ENCODE measurements at regions not wholly inside any gene's neighbourhood (a gene's known extent, or its start where the extent isn't known, plus 50 kb on each side); places are given as distances from the start of the nearest gene placed in this dataset.

DNA sequence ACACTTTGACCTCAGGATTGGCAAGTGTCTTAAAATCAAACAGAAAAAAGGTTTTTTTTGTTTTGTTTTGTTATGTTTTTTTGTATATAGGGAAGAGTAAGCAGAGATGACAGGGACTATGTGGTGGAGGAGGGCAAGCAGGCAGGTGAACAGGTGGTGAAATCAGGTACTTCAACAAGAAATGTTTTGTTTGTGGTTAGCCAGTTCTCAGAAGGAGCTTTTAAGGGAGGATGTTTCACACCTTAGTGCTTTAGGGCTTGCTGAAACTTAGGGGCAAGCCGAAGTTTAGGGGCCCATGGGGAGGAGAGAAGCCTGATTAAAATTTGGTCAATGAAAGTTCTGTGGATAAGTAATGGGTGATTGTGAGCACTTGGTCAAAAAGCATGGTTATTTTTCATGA is 370.7 kb upstream of the SLCO3A1 start:
- ChIA-PET CTCF (ENCODE audit: unreplicated experiment) (no interaction called here), POLR2A (no interaction called here)
- no TSS peak for BruUV-seq (replicated peaks)

DNA sequence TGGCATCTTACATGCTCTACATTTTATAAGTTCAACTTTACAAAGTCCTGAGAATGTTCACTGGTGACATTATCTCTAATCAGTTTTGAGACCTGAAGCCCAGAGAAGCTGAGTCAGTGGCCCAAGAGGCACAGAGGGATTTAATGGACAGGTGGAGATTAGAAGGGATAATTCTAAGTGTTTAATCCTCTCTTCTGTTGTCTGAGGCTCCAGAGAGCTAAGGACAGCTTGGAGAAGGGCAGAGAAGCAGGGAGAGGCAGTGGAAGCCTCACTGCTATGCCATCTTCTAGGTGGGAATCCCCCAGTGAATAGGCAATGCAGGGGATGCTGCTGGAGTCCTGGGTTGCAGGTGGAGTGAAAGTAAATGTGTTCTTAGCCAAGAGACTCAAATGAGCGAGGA is 369.4 kb upstream of the SLCO3A1 start:
- H3K9me3 ChIP-seq (ENCODE audit: low read length): no peaks in the 10 kb centered on the region
- no peaks in the 10 kb centered on the region for H3K36me3 ChIP-seq (ENCODE audit: insufficient read depth, low read length)
- no peak overlapping the region for H3K27ac ChIP-seq (ENCODE audit: low read depth, low read length, poor library complexity, severe bottlenecking)
- H3K4me2 ChIP-seq (ENCODE audit: low read length): no peak overlapping the region
- H3K4me1 ChIP-seq (ENCODE audit: insufficient read depth, low read length, poor library complexity, severe bottlenecking): no peaks in the 10 kb centered on the region
- CTCF ChIA-PET (ENCODE audit: unreplicated experiment): no interaction called here
- H4K20me1 ChIP-seq (ENCODE audit: insufficient read depth, low read length): no peaks in the 10 kb centered on the region
- POLR2A ChIA-PET: no interaction called here
- no peak overlapping the region for H3K4me3 ChIP-seq (ENCODE audit: low read depth, low read length, poor library complexity, severe bottlenecking)
- no peaks in the 10 kb centered on the region for H3K79me2 ChIP-seq (ENCODE audit: insufficient read depth, low read depth, low read length)
- TF ChIP-seq, protein P1, sequence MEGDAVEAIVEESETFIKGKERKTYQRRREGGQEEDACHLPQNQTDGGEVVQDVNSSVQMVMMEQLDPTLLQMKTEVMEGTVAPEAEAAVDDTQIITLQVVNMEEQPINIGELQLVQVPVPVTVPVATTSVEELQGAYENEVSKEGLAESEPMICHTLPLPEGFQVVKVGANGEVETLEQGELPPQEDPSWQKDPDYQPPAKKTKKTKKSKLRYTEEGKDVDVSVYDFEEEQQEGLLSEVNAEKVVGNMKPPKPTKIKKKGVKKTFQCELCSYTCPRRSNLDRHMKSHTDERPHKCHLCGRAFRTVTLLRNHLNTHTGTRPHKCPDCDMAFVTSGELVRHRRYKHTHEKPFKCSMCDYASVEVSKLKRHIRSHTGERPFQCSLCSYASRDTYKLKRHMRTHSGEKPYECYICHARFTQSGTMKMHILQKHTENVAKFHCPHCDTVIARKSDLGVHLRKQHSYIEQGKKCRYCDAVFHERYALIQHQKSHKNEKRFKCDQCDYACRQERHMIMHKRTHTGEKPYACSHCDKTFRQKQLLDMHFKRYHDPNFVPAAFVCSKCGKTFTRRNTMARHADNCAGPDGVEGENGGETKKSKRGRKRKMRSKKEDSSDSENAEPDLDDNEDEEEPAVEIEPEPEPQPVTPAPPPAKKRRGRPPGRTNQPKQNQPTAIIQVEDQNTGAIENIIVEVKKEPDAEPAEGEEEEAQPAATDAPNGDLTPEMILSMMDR (conservative IDR thresholded peaks at IDR 0.05; ENCODE audit: low read length): no peak
- TF ChIP-seq EZH2phosphoT487 (IDR thresholded peaks at IDR 0.05; ENCODE audit: borderline replicate concordance, low read depth, low read length): no peak
- intact Hi-C loops (cut with micrococcal nuclease; ENCODE audit: unreplicated experiment): no loop called here
- H2AFZ ChIP-seq (ENCODE audit: low read length): no peak overlapping the region
- BruUV-seq (replicated peaks): no TSS peak
- DNase-seq (ENCODE audit: low spot score): no peak
- no peaks in the 10 kb centered on the region for H3K9me2 ChIP-seq (ENCODE audit: insufficient read depth, low read length)

More for the DNA sequence above, 370.7 kb upstream of the SLCO3A1 start:
- Histone ChIP-seq H3K4me1 (ENCODE audit: insufficient read depth, low read length, poor library complexity, severe bottlenecking) (no peaks in the 10 kb centered on the region), H3K9me2 (ENCODE audit: insufficient read depth, low read length) (no peaks in the 10 kb centered on the region), H2AFZ (ENCODE audit: low read length) (no peak overlapping the region), H4K20me1 (ENCODE audit: insufficient read depth, low read length) (no peaks in the 10 kb centered on the region), H3K4me3 (ENCODE audit: low read depth, low read length, poor library complexity, severe bottlenecking) (no peak overlapping the region), H3K79me2 (ENCODE audit: insufficient read depth, low read depth, low read length) (no peaks in the 10 kb centered on the region), H3K36me3 (ENCODE audit: insufficient read depth, low read length) (no peaks in the 10 kb centered on the region), H3K4me2 (ENCODE audit: low read length) (no peak overlapping the region), H3K9me3 (ENCODE audit: low read length) (no peaks in the 10 kb centered on the region), H3K27ac (ENCODE audit: low read depth, low read length, poor library complexity, severe bottlenecking) (no peak overlapping the region)
- intact Hi-C loops (cut with micrococcal nuclease; ENCODE audit: unreplicated experiment): no loop called here
- DNase-seq (ENCODE audit: low spot score): no peak
- no peak for TF ChIP-seq EZH2phosphoT487 (IDR thresholded peaks at IDR 0.05; ENCODE audit: borderline replicate concordance, low read depth, low read length)
- TF ChIP-seq, protein P1 (conservative IDR thresholded peaks at IDR 0.05; ENCODE audit: low read length): no peak

DNA sequence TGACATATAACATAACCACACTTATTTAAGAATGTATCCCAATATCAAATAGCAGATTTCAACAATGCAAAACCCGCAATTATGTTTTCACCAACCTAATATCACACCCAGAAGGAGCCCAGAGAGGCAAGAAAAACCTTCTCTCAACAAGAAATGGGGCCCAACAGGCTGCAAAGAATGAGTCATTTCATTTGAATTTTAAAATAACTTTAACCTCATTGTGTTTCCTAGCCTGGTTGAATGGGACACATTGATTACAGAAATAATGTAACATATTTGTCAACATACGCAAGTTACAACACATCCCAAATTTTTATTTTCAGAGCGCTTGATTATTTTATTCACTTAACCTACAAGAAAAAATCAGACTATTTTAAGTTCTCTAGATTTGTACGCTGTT is 365.1 kb upstream of the SLCO3A1 start:
- ChIA-PET POLR2A (interaction anchor here (0.6 kb wide), 1 partner anchor 217 kb away, joined by 4 read pairs; no protein-coding TSS in a partner anchor), CTCF (ENCODE audit: unreplicated experiment) (no interaction called here)
- intact Hi-C loops (cut with micrococcal nuclease; ENCODE audit: unreplicated experiment): no loop called here
- no TSS peak for BruUV-seq (replicated peaks)
- H2AFZ ChIP-seq (ENCODE audit: low read length): no peak overlapping the region
- H3K9me3 ChIP-seq (ENCODE audit: low read length): no peaks in the 10 kb centered on the region; the same call in 1 of the 2 replicates
- no peak overlapping the region for H3K4me3 ChIP-seq (ENCODE audit: low read depth, low read length, poor library complexity, severe bottlenecking)
- H3K36me3 ChIP-seq (ENCODE audit: insufficient read depth, low read length): no peaks in the 10 kb centered on the region
- no peak overlapping the region for H3K27ac ChIP-seq (ENCODE audit: low read depth, low read length, poor library complexity, severe bottlenecking)
- no peak for DNase-seq (ENCODE audit: low spot score)
- H3K4me1 ChIP-seq (ENCODE audit: insufficient read depth, low read length, poor library complexity, severe bottlenecking): no peaks in the 10 kb centered on the region
- TF ChIP-seq, protein P1 (conservative IDR thresholded peaks at IDR 0.05; ENCODE audit: low read length): no peak
- no peak for TF ChIP-seq EZH2phosphoT487 (IDR thresholded peaks at IDR 0.05; ENCODE audit: borderline replicate concordance, low read depth, low read length)
- H3K79me2 ChIP-seq (ENCODE audit: insufficient read depth, low read depth, low read length): no peaks in the 10 kb centered on the region
- H3K4me2 ChIP-seq (ENCODE audit: low read length): no peak overlapping the region
- no peaks in the 10 kb centered on the region for H4K20me1 ChIP-seq (ENCODE audit: insufficient read depth, low read length)
- H3K9me2 ChIP-seq (ENCODE audit: insufficient read depth, low read length): no peaks in the 10 kb centered on the region
